ENCODE measurements at regions not wholly inside any gene's neighbourhood (a gene's known extent, or its start where the extent isn't known, plus 50 kb on each side); places are given as distances from the start of the nearest gene placed in this dataset.

DNA sequence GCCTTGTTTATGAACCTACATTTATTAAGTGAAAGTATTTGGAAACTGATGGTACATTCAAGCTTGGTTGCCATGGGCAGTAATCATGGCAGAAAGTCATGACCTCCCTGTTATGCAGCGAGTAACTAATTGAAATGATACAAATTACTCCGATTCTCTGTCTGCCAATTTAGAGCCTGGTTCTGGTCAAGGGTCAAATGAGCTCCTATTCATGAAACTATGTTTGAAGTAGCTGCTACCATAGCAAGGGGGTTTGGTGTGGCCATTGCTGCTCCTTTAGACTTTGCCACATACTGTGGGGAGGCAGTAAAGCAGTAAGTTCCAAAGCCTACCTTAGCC is 187.2 kb upstream of the FOXD3 start:
- no peaks in the 10 kb centered on the region for H3K4me1 ChIP-seq (ENCODE audit: control insufficient read depth, insufficient read depth, low read length)
- no peaks in the 10 kb centered on the region for H3K9me3 Mint-ChIP-seq

DNA sequence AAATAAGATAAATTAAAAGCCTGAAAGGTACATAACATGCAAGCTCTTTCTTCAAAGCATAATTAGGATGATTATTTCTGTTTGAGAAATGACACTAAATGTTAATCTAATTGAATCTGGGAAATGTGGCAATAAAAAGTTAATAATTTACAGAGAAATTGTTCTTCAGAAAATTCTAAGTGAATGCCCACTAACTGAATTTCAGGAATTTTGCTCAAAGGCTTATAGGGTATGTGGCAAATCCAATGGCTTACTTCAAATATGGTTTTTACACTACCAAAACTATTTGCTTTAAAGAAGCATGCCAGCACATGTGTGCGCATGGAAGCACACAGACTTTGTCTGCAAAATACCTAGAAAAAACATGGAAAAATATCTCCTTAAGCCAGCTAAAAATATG is 186.6 kb upstream of the FOXD3 start:
- Histone ChIP-seq H3K27me3 (ENCODE audit: control insufficient read depth, insufficient read depth, low read length) (no peaks in the 10 kb centered on the region), H3K9me3 (ENCODE audit: control insufficient read depth, insufficient read depth, low read length) (no peaks in the 10 kb centered on the region), H3K4me3 (ENCODE audit: low read length) (no peak overlapping the region), H3K36me3 (ENCODE audit: control insufficient read depth, insufficient read depth, low read length) (no peaks in the 10 kb centered on the region), H3K27ac (ENCODE audit: low read length) (no peak overlapping the region), H3K4me1 (ENCODE audit: control insufficient read depth, insufficient read depth, low read length) (no peaks in the 10 kb centered on the region)
- no peaks in the 10 kb centered on the region for H3K36me3 Mint-ChIP-seq
- peaks cover 0 to 14% of the 10 kb centered on the region in 2 donors for H3K27me3 Mint-ChIP-seq (ENCODE audit: low read depth in 2 of 2)
- intact Hi-C loops (cut with micrococcal nuclease) = no loop called here
- H3K27ac Mint-ChIP-seq = no peak overlapping the region
- WGBS (ENCODE audit: insufficient coverage) = no CpG with 5 or more reads among the region's 1 CpG
- H3K9me3 Mint-ChIP-seq = no peaks in the 10 kb centered on the region
- no peak for ATAC-seq
- TF ChIP-seq, protein P1, sequence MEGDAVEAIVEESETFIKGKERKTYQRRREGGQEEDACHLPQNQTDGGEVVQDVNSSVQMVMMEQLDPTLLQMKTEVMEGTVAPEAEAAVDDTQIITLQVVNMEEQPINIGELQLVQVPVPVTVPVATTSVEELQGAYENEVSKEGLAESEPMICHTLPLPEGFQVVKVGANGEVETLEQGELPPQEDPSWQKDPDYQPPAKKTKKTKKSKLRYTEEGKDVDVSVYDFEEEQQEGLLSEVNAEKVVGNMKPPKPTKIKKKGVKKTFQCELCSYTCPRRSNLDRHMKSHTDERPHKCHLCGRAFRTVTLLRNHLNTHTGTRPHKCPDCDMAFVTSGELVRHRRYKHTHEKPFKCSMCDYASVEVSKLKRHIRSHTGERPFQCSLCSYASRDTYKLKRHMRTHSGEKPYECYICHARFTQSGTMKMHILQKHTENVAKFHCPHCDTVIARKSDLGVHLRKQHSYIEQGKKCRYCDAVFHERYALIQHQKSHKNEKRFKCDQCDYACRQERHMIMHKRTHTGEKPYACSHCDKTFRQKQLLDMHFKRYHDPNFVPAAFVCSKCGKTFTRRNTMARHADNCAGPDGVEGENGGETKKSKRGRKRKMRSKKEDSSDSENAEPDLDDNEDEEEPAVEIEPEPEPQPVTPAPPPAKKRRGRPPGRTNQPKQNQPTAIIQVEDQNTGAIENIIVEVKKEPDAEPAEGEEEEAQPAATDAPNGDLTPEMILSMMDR (IDR thresholded peaks at IDR 0.05) = no peak
- H3K4me1 Mint-ChIP-seq = no peaks in the 10 kb centered on the region
- no peak for DNase-seq
- no peak overlapping the region for H3K4me3 Mint-ChIP-seq

More for the DNA sequence above, 187.2 kb upstream of the FOXD3 start:
- H3K27ac ChIP-seq (ENCODE audit: low read length) = no peak overlapping the region
- TF ChIP-seq, protein P1 (IDR thresholded peaks at IDR 0.05) = no peak
- Mint-ChIP-seq H3K4me3 (no peak overlapping the region), H3K27ac (no peak overlapping the region), H3K36me3 (no peaks in the 10 kb centered on the region), H3K27me3 (ENCODE audit: low read depth in 2 of 2) (peaks cover 0 to 14% of the 10 kb centered on the region in 2 donors), H3K4me1 (no peaks in the 10 kb centered on the region)
- ATAC-seq = no peak
- no peaks in the 10 kb centered on the region for H3K9me3 ChIP-seq (ENCODE audit: control insufficient read depth, insufficient read depth, low read length)
- no peak for DNase-seq
- no peaks in the 10 kb centered on the region for H3K36me3 ChIP-seq (ENCODE audit: control insufficient read depth, insufficient read depth, low read length)
- no peaks in the 10 kb centered on the region for H3K27me3 ChIP-seq (ENCODE audit: control insufficient read depth, insufficient read depth, low read length)
- intact Hi-C loops (cut with micrococcal nuclease) = no loop called here
- WGBS (ENCODE audit: insufficient coverage) = 98% methylated on average over 2 of the region's 2 CpGs
- no peak overlapping the region for H3K4me3 ChIP-seq (ENCODE audit: low read length)

DNA sequence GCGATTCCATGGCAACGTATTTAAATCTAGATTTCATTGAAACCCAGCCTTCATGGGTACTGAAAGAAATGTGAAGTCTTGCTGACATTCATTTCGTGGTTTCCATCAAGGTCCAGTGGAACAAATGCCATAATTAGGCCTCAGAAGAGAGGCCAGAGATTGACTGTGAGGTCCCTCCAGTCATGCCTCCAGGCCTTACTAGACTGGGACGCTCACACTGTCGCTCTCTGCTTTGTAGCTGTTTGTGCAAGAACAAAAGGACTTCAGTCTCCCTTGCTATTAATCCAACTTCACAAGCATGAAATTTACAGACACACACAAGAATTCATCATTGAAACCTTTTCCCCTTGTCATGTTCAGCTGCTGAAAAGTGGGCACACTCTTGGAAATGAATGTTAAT is 180.4 kb upstream of the FOXD3 start:
- no peaks in the 10 kb centered on the region for H3K36me3 ChIP-seq (ENCODE audit: control insufficient read depth, insufficient read depth, low read length)
- no peak overlapping the region for H3K4me3 ChIP-seq (ENCODE audit: low read length)
- Mint-ChIP-seq H3K27ac (no peak overlapping the region), H3K27me3 (ENCODE audit: low read depth in 2 of 2) (peaks cover 0 to 8% of the 10 kb centered on the region in 2 donors), H3K36me3 (no peaks in the 10 kb centered on the region), H3K9me3 (peaks cover 0 to 2% of the 10 kb centered on the region in 2 donors), H3K4me3 (no peak overlapping the region), H3K4me1 (no peaks in the 10 kb centered on the region)
- intact Hi-C loops (cut with micrococcal nuclease) = no loop called here
- TF ChIP-seq, protein P1 (IDR thresholded peaks at IDR 0.05) = no peak
- no peaks in the 10 kb centered on the region for H3K9me3 ChIP-seq (ENCODE audit: control insufficient read depth, insufficient read depth, low read length)
- WGBS (ENCODE audit: insufficient coverage) = 85% methylated on average over 5 of the region's 5 CpGs
- ATAC-seq (no peak), DNase-seq (no peak)
- H3K27ac ChIP-seq (ENCODE audit: low read length) = no peak overlapping the region
- no peaks in the 10 kb centered on the region for H3K27me3 ChIP-seq (ENCODE audit: control insufficient read depth, insufficient read depth, low read length)
- no peaks in the 10 kb centered on the region for H3K4me1 ChIP-seq (ENCODE audit: control insufficient read depth, insufficient read depth, low read length)

DNA sequence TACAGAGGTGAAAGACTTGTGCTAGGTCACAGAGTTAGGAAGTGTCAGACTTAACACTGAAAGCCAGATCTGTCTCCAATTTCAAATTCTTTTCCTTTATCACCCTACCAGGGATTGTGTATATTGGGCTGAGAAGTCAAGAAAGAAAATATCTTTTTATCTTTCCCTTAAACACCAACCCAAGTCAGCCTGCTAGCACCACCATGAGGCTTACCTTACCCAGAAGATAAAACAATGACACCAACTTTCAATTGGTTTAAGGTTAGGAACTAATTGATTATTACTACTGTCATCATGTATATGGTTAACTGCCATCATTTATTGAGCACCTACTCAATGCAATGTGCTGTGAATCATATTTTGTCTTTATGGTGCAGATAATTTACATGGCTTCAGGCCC is 178.9 kb upstream of the FOXD3 start:
- Histone ChIP-seq H3K4me3 (ENCODE audit: low read length) (no peak overlapping the region), H3K27ac (ENCODE audit: low read length) (no peak overlapping the region), H3K27me3 (ENCODE audit: control insufficient read depth, insufficient read depth, low read length) (no peaks in the 10 kb centered on the region), H3K4me1 (ENCODE audit: control insufficient read depth, insufficient read depth, low read length) (no peaks in the 10 kb centered on the region), H3K9me3 (ENCODE audit: control insufficient read depth, insufficient read depth, low read length) (no peaks in the 10 kb centered on the region), H3K36me3 (ENCODE audit: control insufficient read depth, insufficient read depth, low read length) (no peaks in the 10 kb centered on the region)
- Mint-ChIP-seq H3K9me3 (peaks cover 0 to 3% of the 10 kb centered on the region in 2 donors), H3K4me1 (no peaks in the 10 kb centered on the region), H3K4me3 (no peak overlapping the region), H3K27me3 (ENCODE audit: low read depth in 2 of 2) (peaks cover 0 to 4% of the 10 kb centered on the region in 2 donors), H3K27ac (no peak overlapping the region), H3K36me3 (no peaks in the 10 kb centered on the region)
- no peak for DNase-seq
- TF ChIP-seq, protein P1 (IDR thresholded peaks at IDR 0.05) = no peak
- no peak for ATAC-seq
- intact Hi-C loops (cut with micrococcal nuclease) = no loop called here

Data from natural killer cell (primary cell).